GM23338 (cell line): ENCODE measurements at regions not wholly inside any gene's neighbourhood (a gene's known extent, or its start where the extent isn't known, plus 50 kb on each side); places are given as distances from the start of the nearest gene placed in this dataset.

Experiments used
- CREB1 ChIP-seq: fragments of 250-450 bp; sonication (Bioruptor Pico); IDR thresholded peaks from 2 replicates; pipeline ENCODE4 v1.5.0; 2020; ENCODE audit warnings: low read depth, mild to moderate bottlenecking, moderate library complexity
- CTCF ChIP-seq, 2 experiments: fragments of 200-600 bp in 1 of 2; sonication (generic) in 1 of 2; conservative IDR thresholded peaks; 2 replicates each; pipeline versions ENCODE4 v1.5.1 to v1.6.1; 2016 to 2017; ENCODE audit warnings: antibody characterized with exemption in 2 of 2, low read depth in 2 of 2, mild to moderate bottlenecking in 2 of 2, moderate library complexity in 1 of 2
- EZH2 ChIP-seq: fragments of 200-600 bp; sonication (generic); IDR thresholded peaks from one replicate; pipeline ENCODE4 v1.8.0; 2017; ENCODE audit warnings: antibody characterized with exemption, mild to moderate bottlenecking, low read depth; ENCODE audit not compliant: unreplicated experiment
- EZH2phosphoT487 ChIP-seq: fragments of 200-600 bp; sonication (generic); IDR thresholded peaks from one replicate; pipeline ENCODE4 v1.8.1; 2018; ENCODE audit warnings: antibody characterized with exemption; ENCODE audit not compliant: unreplicated experiment
- NANOG ChIP-seq: IDR thresholded peaks from 2 replicates; pipeline ENCODE4 v1.6.1; 2016; ENCODE audit warnings: antibody characterized with exemption, borderline replicate concordance
- POLR2AphosphoS5 ChIP-seq: IDR thresholded peaks from 2 replicates; pipeline ENCODE4 v1.6.1; 2016; ENCODE audit warnings: antibody characterized with exemption, low read depth
- REST ChIP-seq: IDR thresholded peaks from one replicate; pipeline ENCODE4 v1.6.1; 2018; ENCODE audit warnings: antibody characterized with exemption; ENCODE audit not compliant: unreplicated experiment
- STAT1 ChIP-seq: IDR thresholded peaks from one replicate; pipeline ENCODE4 v1.6.1; 2016; ENCODE audit warnings: antibody characterized with exemption; ENCODE audit not compliant: unreplicated experiment
- ZNF114 ChIP-seq: fragments of 250-450 bp; sonication (Bioruptor Pico); IDR thresholded peaks from 2 replicates; pipeline ENCODE4 v1.5.0; 2020; ENCODE audit warnings: mild to moderate bottlenecking, moderate library complexity
- ZNF331 ChIP-seq: fragments of 250-450 bp; sonication (Bioruptor Pico); IDR thresholded peaks from 2 replicates; pipeline ENCODE4 v1.5.0; 2020; ENCODE audit warnings: low read depth, mild to moderate bottlenecking, moderate library complexity
- ZNF462 ChIP-seq: fragments of 250-450 bp; sonication (Bioruptor Pico); IDR thresholded peaks from 2 replicates; pipeline ENCODE4 v1.5.0; 2020; ENCODE audit warnings: mild to moderate bottlenecking, moderate library complexity

GRCh38 chr2:163319006-163319405 is 416.8 kb downstream of the FIGN start:
- TF ChIP-seq CTCF (conservative IDR thresholded peaks at IDR 0.05; ENCODE audit: low read depth in 2 of 2): no peak
- no peak for TF ChIP-seq POLR2AphosphoS5
- no peak for TF ChIP-seq EZH2
- TF ChIP-seq REST: no peak
- no peak for TF ChIP-seq ZNF331 (CRISPR knock-in tag)
- no peak for TF ChIP-seq EZH2phosphoT487
- TF ChIP-seq NANOG: no peak
- no peak for TF ChIP-seq CREB1 (CRISPR knock-in tag)
- no peak for TF ChIP-seq STAT1
- no peak for TF ChIP-seq ZNF114
- no peak for TF ChIP-seq ZNF462 (CRISPR knock-in tag)
